HEK293 (cell line): ENCODE measurements at regions not wholly inside any gene's neighbourhood (a gene's known extent, or its start where the extent isn't known, plus 50 kb on each side); places are given as distances from the start of the nearest gene placed in this dataset.

ENCODE experiments used
- CTCF ChIA-PET: fragments of 350-600 bp; formaldehyde crosslinking; extraction: SDS; loops from one replicate; lab custom pipeline; 2021; ENCODE audit warnings: antibody characterized with exemption; lab: Yijun Ruan, JAX
- POLR2A ChIA-PET: fragments of 300-600 bp; formaldehyde crosslinking; extraction: SDS; loops from one replicate; lab custom pipeline; 2020; ENCODE audit warnings: antibody characterized with exemption, inconsistent platforms; lab: Yijun Ruan, JAX
- H3K27ac ChIP-seq: fragments of 200-500 bp; sonication (Bioruptor generic); 2 replicates; pipeline ENCODE4 v1.5.1; 2014; ENCODE audit warnings: low read depth, low read length, control low read depth, inconsistent platforms; ENCODE audit errors: extremely low read depth
- H3K36me3 ChIP-seq, 2 experiments: fragments of 200-500 bp in 1 of 2; sonication (Bioruptor generic) in 1 of 2; 1 replicate in 1 of 2; 2 replicates in 1 of 2; pipeline ENCODE4 v1.5.1; 2014 to 2017; ENCODE audit warnings: inconsistent platforms in 2 of 2, low read length in 2 of 2; ENCODE audit not compliant: control insufficient read depth in 2 of 2, insufficient read depth in 1 of 2
- H3K4me1 ChIP-seq: fragments of 200-500 bp; sonication (Bioruptor generic); 2 replicates; pipeline ENCODE4 v1.5.1; 2014; ENCODE audit warnings: mild to moderate bottlenecking, low read length, inconsistent platforms; ENCODE audit not compliant: control insufficient read depth, insufficient read depth
- H3K4me3 ChIP-seq: 2 replicates; pipeline ENCODE4 v1.5.1; 2011; ENCODE audit warnings: low read depth, mild to moderate bottlenecking, control low read depth, low read length, moderate library complexity
- H3K9me3 ChIP-seq: fragments of 200-500 bp; sonication (Bioruptor generic); 2 replicates; pipeline ENCODE4 v1.5.1; 2014; ENCODE audit warnings: low read depth, low read length, inconsistent platforms; ENCODE audit not compliant: control insufficient read depth, insufficient read depth
- GLI2 ChIP-seq: fragments of 450-650 bp; formaldehyde crosslinking; IDR thresholded peaks from 2 replicates; pipeline ENCODE4; 2017; ENCODE audit warnings: missing biosample characterization, missing genetic modification characterization, low read depth, borderline replicate concordance
- HOXA7 ChIP-seq: sonication (generic); formaldehyde crosslinking; IDR thresholded peaks from 2 replicates; pipeline ENCODE4 v1.8.1; 2022; ENCODE audit warnings: missing genetic modification reagents, borderline replicate concordance
- HOXD13 ChIP-seq: sonication (generic); formaldehyde crosslinking; IDR thresholded peaks from 2 replicates; pipeline ENCODE4 v1.8.0; 2022; ENCODE audit warnings: missing genetic modification reagents, borderline replicate concordance
- KLF7 ChIP-seq: fragments of 450-650 bp; formaldehyde crosslinking; IDR thresholded peaks from 2 replicates; pipeline ENCODE4 v1.5.1; 2016; ENCODE audit warnings: missing biosample characterization, missing genetic modification characterization, borderline replicate concordance
- REPIN1 ChIP-seq: fragments of 450-650 bp; formaldehyde crosslinking; IDR thresholded peaks from 2 replicates; pipeline ENCODE4 v1.5.1; 2017; ENCODE audit warnings: missing biosample characterization, missing genetic modification characterization, low read depth
- SCRT2 ChIP-seq: fragments of 450-650 bp; formaldehyde crosslinking; IDR thresholded peaks from 2 replicates; pipeline ENCODE4 v1.5.1; 2016; ENCODE audit warnings: missing biosample characterization, missing genetic modification characterization
- SP2 ChIP-seq: fragments of 450-650 bp; formaldehyde crosslinking; IDR thresholded peaks from 2 replicates; pipeline ENCODE4 v1.5.1; 2016; ENCODE audit warnings: missing biosample characterization, missing genetic modification characterization
- TRIM28 ChIP-seq: IDR thresholded peaks from 2 replicates; pipeline ENCODE4 v1.6.1; 2011; ENCODE audit warnings: low read length, control low read depth, borderline replicate concordance
- YY1 ChIP-seq: fragments of 450-650 bp; formaldehyde crosslinking; IDR thresholded peaks from 2 replicates; pipeline ENCODE4 v1.5.1; 2018; ENCODE audit warnings: missing biosample characterization, missing genetic modification characterization
- ZBTB1 ChIP-seq: fragments of 450-650 bp; formaldehyde crosslinking; IDR thresholded peaks from 2 replicates; pipeline ENCODE4 v1.5.1; 2016; ENCODE audit warnings: missing biosample characterization, missing genetic modification characterization
- ZFHX2 ChIP-seq: fragments of 450-650 bp; formaldehyde crosslinking; conservative IDR thresholded peaks from 2 replicates; pipeline ENCODE4 v1.5.1; 2016; ENCODE audit warnings: missing biosample characterization, missing genetic modification characterization
- ZNF184 ChIP-seq: fragments of 450-650 bp; IDR thresholded peaks from 2 replicates; pipeline ENCODE4 v1.5.1; 2018; ENCODE audit warnings: missing biosample characterization, mild to moderate bottlenecking, missing genetic modification characterization
- ZNF302 ChIP-seq: fragments of 450-650 bp; formaldehyde crosslinking; IDR thresholded peaks from 2 replicates; pipeline ENCODE4 v1.5.1; 2016; ENCODE audit warnings: missing biosample characterization, missing genetic modification characterization, low read depth
- ZNF391 ChIP-seq: fragments of 450-650 bp; formaldehyde crosslinking; IDR thresholded peaks from 2 replicates; pipeline ENCODE4 v1.5.1; 2016; ENCODE audit warnings: low read depth, missing biosample characterization, missing genetic modification characterization, borderline replicate concordance
- ZNF423 ChIP-seq: fragments of 450-650 bp; formaldehyde crosslinking; IDR thresholded peaks from 2 replicates; pipeline ENCODE4 v1.5.1; 2016; ENCODE audit warnings: missing biosample characterization, missing genetic modification characterization
- ZNF426 ChIP-seq: fragments of 450-650 bp; formaldehyde crosslinking; IDR thresholded peaks from 2 replicates; pipeline ENCODE4 v1.5.1; 2017; ENCODE audit warnings: missing biosample characterization, missing genetic modification characterization, mild to moderate bottlenecking, inconsistent platforms, moderate library complexity
- ZNF501 ChIP-seq: fragments of 450-650 bp; formaldehyde crosslinking; IDR thresholded peaks from 2 replicates; pipeline ENCODE4 v1.5.1; 2016; ENCODE audit warnings: missing biosample characterization, missing genetic modification characterization
- ZNF510 ChIP-seq: fragments of 450-650 bp; formaldehyde crosslinking; IDR thresholded peaks from 2 replicates; pipeline ENCODE4 v1.5.1; 2018; ENCODE audit warnings: mild to moderate bottlenecking, missing genetic modification characterization, missing biosample characterization; ENCODE audit not compliant: insufficient replicate concordance
- ZNF549 ChIP-seq: fragments of 450-650 bp; IDR thresholded peaks from 2 replicates; pipeline ENCODE4 v1.5.1; 2018; ENCODE audit warnings: missing biosample characterization, missing genetic modification characterization, mild to moderate bottlenecking, inconsistent platforms, moderate library complexity
- ZNF600 ChIP-seq: fragments of 450-650 bp; formaldehyde crosslinking; IDR thresholded peaks from 2 replicates; pipeline ENCODE4 v1.5.1; 2016; ENCODE audit warnings: missing biosample characterization, missing genetic modification characterization
- ZNF792 ChIP-seq: fragments of 450-650 bp; formaldehyde crosslinking; IDR thresholded peaks from 2 replicates; pipeline ENCODE4 v1.5.1; 2016; ENCODE audit warnings: missing biosample characterization, missing genetic modification characterization
- TF ChIP-seq, protein P1 (sequence below): fragments of 450-650 bp; formaldehyde crosslinking; IDR thresholded peaks from 2 replicates; pipeline ENCODE4 v1.5.1; 2016; ENCODE audit warnings: missing biosample characterization, missing genetic modification characterization
- TF ChIP-seq, protein P2 (sequence below): fragments of 450-650 bp; formaldehyde crosslinking; IDR thresholded peaks from 2 replicates; pipeline ENCODE4 v1.5.1; 2016; ENCODE audit warnings: missing biosample characterization, missing genetic modification characterization, borderline replicate concordance

- CTCF ChIA-PET, result no interaction called here
- no peak overlapping the region for H3K27ac ChIP-seq
- no peaks in the 10 kb centered on the region for H3K36me3 ChIP-seq
- H3K9me3 ChIP-seq, result no peaks in the 10 kb centered on the region
- no peaks in the 10 kb centered on the region for H3K4me1 ChIP-seq
- TF ChIP-seq SP2 (tag by site-specific recombination), result no peak
- TF ChIP-seq, all 188 proteins: peak for 0
- H3K4me3 ChIP-seq, result no peak overlapping the region
- POLR2A ChIA-PET, result no interaction called here
These were observed 439.4 kb upstream of the DCN start for GRCh38 chr12:91622037-91622436.

DNA sequence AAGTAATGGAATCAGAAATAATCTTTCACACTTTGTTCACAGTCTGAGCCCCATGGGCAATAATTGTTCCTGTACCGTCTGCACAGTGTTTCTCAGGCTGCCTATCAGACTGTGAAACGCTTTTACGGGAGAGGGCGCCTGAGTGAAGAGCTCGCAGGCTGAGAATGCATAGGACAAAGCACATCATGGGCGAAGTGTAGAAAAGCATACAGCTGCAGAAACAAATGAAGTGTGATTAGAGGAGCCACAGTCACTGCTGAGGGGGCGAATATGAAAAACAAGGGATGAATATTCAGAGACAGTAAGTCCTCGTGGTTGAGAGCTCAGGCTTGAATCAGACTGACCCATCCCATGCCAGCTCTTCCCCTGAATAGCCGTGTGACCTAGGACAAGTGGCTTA lies 438.4 kb upstream of the DCN start:
- H3K27ac ChIP-seq, result no peak overlapping the region
- no peak overlapping the region for H3K4me3 ChIP-seq
- ChIA-PET POLR2A (no interaction called here), CTCF (no interaction called here)
- H3K4me1 ChIP-seq, result no peaks in the 10 kb centered on the region
- no peaks in the 10 kb centered on the region for H3K36me3 ChIP-seq
- TF ChIP-seq ZNF600, result no peak
- no peak for TF ChIP-seq ZNF184 (tag by site-specific recombination)
- no peak for TF ChIP-seq ZNF792 (tag by site-specific recombination)
- TF ChIP-seq REPIN1 (tag by site-specific recombination), result no peak
- no peak for TF ChIP-seq HOXD13 (CRISPR knock-in tag)
- TF ChIP-seq ZNF302, result no peak
- TF ChIP-seq ZBTB1 (tag by site-specific recombination), result no peak
- no peak for TF ChIP-seq ZFHX2 (tag by site-specific recombination)
- no peaks in the 10 kb centered on the region for H3K9me3 ChIP-seq

DNA sequence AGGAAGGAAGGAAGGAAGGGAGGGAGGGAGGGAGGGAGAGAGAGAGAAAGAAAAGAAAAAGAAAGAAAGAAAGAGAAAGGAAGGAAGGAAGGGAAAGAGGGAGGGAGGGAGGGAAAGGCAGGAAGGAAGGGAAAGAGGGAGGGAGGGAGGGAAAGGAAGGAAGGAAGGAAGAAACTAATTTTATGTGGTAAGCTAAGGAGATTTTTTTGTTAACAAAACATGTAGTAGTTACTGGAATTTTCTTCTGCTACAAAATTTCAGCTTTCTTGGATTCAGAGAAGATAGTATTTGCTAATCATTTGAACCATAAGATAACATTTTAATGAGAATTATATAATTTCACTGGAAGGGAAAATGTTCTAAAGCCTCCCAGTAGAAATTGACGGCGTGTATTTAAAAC lies 437.8 kb upstream of the DCN start:
- Histone ChIP-seq H3K27ac (no peak overlapping the region), H3K4me3 (no peak overlapping the region), H3K9me3 (no peaks in the 10 kb centered on the region), H3K4me1 (no peaks in the 10 kb centered on the region), H3K36me3 (no peaks in the 10 kb centered on the region)
- no peak for TF ChIP-seq SP2 (tag by site-specific recombination)
- TF ChIP-seq, protein P1, sequence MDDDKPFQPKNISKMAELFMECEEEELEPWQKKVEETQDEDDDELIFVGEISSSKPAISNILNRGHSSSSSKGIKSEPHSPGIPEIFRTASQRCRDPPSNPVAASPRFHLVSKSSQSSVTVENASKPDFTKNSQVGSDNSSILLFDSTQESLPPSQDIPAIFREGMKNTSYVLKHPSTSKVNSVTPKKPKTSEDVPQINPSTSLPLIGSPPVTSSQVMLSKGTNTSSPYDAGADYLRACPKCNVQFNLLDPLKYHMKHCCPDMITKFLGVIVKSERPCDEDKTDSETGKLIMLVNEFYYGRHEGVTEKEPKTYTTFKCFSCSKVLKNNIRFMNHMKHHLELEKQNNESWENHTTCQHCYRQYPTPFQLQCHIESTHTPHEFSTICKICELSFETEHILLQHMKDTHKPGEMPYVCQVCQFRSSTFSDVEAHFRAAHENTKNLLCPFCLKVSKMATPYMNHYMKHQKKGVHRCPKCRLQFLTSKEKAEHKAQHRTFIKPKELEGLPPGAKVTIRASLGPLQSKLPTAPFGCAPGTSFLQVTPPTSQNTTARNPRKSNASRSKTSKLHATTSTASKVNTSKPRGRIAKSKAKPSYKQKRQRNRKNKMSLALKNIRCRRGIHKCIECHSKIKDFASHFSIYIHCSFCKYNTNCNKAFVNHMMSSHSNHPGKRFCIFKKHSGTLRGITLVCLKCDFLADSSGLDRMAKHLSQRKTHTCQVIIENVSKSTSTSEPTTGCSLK (tag by site-specific recombination), result no peak
- TF ChIP-seq YY1, result no peak
- no peak for TF ChIP-seq ZNF423 (tag by site-specific recombination)
- POLR2A ChIA-PET, result no interaction called here
- CTCF ChIA-PET, result no interaction called here

GRCh38 chr12:91618281-91618680 lies 435.7 kb upstream of the DCN start:
- no peaks in the 10 kb centered on the region for H3K36me3 ChIP-seq
- CTCF ChIA-PET, result no interaction called here
- no peaks in the 10 kb centered on the region for H3K9me3 ChIP-seq
- no peak overlapping the region for H3K27ac ChIP-seq
- no peaks in the 10 kb centered on the region for H3K4me1 ChIP-seq
- H3K4me3 ChIP-seq, result no peak overlapping the region
- POLR2A ChIA-PET, result no interaction called here
- TF ChIP-seq ZNF501 (tag by site-specific recombination) (no peak), ZNF549 (tag by site-specific recombination) (no peak), GLI2 (no peak), ZNF426 (no peak), ZNF510 (no peak), HOXA7 (CRISPR knock-in tag) (no peak), SCRT2 (tag by site-specific recombination) (no peak), ZNF391 (tag by site-specific recombination) (no peak), KLF7 (tag by site-specific recombination) (no peak), TRIM28 (no peak)
- TF ChIP-seq, protein P2, sequence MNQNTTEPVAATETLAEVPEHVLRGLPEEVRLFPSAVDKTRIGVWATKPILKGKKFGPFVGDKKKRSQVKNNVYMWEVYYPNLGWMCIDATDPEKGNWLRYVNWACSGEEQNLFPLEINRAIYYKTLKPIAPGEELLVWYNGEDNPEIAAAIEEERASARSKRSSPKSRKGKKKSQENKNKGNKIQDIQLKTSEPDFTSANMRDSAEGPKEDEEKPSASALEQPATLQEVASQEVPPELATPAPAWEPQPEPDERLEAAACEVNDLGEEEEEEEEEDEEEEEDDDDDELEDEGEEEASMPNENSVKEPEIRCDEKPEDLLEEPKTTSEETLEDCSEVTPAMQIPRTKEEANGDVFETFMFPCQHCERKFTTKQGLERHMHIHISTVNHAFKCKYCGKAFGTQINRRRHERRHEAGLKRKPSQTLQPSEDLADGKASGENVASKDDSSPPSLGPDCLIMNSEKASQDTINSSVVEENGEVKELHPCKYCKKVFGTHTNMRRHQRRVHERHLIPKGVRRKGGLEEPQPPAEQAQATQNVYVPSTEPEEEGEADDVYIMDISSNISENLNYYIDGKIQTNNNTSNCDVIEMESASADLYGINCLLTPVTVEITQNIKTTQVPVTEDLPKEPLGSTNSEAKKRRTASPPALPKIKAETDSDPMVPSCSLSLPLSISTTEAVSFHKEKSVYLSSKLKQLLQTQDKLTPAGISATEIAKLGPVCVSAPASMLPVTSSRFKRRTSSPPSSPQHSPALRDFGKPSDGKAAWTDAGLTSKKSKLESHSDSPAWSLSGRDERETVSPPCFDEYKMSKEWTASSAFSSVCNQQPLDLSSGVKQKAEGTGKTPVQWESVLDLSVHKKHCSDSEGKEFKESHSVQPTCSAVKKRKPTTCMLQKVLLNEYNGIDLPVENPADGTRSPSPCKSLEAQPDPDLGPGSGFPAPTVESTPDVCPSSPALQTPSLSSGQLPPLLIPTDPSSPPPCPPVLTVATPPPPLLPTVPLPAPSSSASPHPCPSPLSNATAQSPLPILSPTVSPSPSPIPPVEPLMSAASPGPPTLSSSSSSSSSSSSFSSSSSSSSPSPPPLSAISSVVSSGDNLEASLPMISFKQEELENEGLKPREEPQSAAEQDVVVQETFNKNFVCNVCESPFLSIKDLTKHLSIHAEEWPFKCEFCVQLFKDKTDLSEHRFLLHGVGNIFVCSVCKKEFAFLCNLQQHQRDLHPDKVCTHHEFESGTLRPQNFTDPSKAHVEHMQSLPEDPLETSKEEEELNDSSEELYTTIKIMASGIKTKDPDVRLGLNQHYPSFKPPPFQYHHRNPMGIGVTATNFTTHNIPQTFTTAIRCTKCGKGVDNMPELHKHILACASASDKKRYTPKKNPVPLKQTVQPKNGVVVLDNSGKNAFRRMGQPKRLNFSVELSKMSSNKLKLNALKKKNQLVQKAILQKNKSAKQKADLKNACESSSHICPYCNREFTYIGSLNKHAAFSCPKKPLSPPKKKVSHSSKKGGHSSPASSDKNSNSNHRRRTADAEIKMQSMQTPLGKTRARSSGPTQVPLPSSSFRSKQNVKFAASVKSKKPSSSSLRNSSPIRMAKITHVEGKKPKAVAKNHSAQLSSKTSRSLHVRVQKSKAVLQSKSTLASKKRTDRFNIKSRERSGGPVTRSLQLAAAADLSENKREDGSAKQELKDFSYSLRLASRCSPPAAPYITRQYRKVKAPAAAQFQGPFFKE (tag by site-specific recombination), result no peak
